ENCODE measurements at regions not wholly inside any gene's neighbourhood (a gene's known extent, or its start where the extent isn't known, plus 50 kb on each side); places are given as distances from the start of the nearest gene placed in this dataset.

DNA sequence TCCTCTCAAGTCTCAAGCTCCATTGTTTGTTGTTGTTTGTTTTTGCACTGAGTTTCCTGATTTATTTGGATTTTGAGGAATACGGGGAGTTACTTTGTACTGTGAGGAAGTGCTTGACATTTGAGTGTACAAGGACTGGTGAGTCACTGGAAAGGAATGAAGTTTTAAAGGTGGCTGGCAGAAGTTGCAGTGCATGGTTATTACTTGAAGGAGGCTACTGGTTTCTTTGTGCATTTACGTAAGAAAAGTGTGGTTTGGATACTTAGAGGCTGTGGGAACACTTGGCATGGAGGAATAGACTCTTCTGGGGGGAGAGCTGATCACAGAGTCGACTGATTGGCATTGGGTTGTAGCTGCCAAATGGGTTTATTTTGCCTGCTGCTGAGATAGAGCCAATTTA lies 919.0 kb downstream of the TAF11L14 start (continued):
- TF ChIP-seq BCL11A (IDR thresholded peaks at IDR 0.05; ENCODE audit: low read depth in 2 of 2, low read length in 2 of 2), result no peak

DNA sequence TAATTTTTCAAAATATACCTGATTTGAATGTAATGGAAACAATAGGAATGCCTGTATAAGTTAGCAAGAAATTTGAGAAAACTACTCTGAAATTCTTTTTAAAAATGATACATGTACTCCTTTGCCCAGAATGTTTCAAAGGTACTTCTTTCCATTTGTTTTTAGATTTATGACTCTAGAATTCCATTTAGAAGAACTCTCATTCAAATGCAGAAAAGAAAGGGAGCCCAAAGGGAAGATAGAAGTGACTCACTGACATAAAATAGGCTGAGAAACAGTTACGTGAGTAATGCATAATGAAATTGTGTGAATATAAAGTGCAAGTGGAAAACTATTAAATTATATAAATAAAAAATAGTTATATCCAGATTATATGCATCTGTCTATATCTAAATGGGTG lies 926.3 kb downstream of the TAF11L14 start:
- no peak for DNase-seq (ENCODE audit: low read depth in 1 of 2, low spot score in 2 of 2)
- no peak overlapping the region for H2AFZ ChIP-seq (ENCODE audit: low read length)
- H2BK15ac ChIP-seq (ENCODE audit: low read length), result no peak overlapping the region
- H2BK120ac ChIP-seq (replicated peaks; ENCODE audit: low read depth, low read length), result no peak overlapping the region
- no peak overlapping the region for H2BK12ac ChIP-seq (ENCODE audit: low read depth, low read length)
- no peak overlapping the region for H2BK5ac ChIP-seq (ENCODE audit: low read depth, low read length)
- no peak overlapping the region for H3K18ac ChIP-seq (ENCODE audit: extremely low read depth, low read length)
- H3K36me3 ChIP-seq (ENCODE audit: control insufficient read depth in 2 of 4, insufficient read depth in 4 of 4, low read length in 3 of 4), result no peaks in the 10 kb centered on the region
- H3K23me2 ChIP-seq (ENCODE audit: low read depth, low read length), result no peaks in the 10 kb centered on the region
- TF ChIP-seq JUN (IDR thresholded peaks at IDR 0.05; ENCODE audit: low read depth, low read length), result no peak
- no peak for TF ChIP-seq SRF (IDR thresholded peaks at IDR 0.05; ENCODE audit: low read depth, low read length)
- H3K27ac ChIP-seq (ENCODE audit: low read depth, low read length), result no peak overlapping the region
- no peaks in the 10 kb centered on the region for H3K79me1 ChIP-seq (ENCODE audit: low read depth, low read length)
- H3K9ac ChIP-seq (replicated peaks in 1 of 4; ENCODE audit: extremely low read depth in 1 of 4, low read depth in 3 of 4, low read length in 3 of 4), result no peak overlapping the region
- no peak overlapping the region for H3K4me2 ChIP-seq (ENCODE audit: insufficient read depth in 1 of 2, low read depth in 2 of 2, low read length in 2 of 2)
- H4K8ac ChIP-seq (ENCODE audit: extremely low read depth, insufficient read depth, low read length), result no peak overlapping the region
- no peaks in the 10 kb centered on the region for H3K79me2 ChIP-seq (ENCODE audit: control insufficient read depth in 1 of 2, insufficient read depth in 2 of 2, low read length in 2 of 2)
- 95% methylated on average over 1 of the region's 1 CpG; no CpG with 5 or more reads in 1 of the 2 experiments for WGBS, 2 experiments (ENCODE audit: extremely low coverage in 1 of 2, insufficient coverage in 1 of 2, insufficient read length in 1 of 2, insufficient replicate concordance in 2 of 2, low coverage in 1 of 2, low lambda C conversion rate in 2 of 2, missing lambda C conversion rate in 1 of 2)
- H4K20me1 ChIP-seq (replicated peaks in 1 of 2; ENCODE audit: control insufficient read depth in 1 of 2, insufficient read depth in 2 of 2, low read length in 2 of 2), result no peaks in the 10 kb centered on the region
- FAIRE-seq, result no peak
- no peak overlapping the region for H3K14ac ChIP-seq (ENCODE audit: insufficient read length)
- no peak overlapping the region for H2AK5ac ChIP-seq (ENCODE audit: low read depth, low read length)
- no peaks in the 10 kb centered on the region for H3K9me3 ChIP-seq (ENCODE audit: insufficient read depth in 2 of 2, low read depth in 1 of 2, low read length in 1 of 2)
- H3K56ac ChIP-seq (replicated peaks; ENCODE audit: insufficient read length, low read depth, low read length), result no peak overlapping the region
- H3K4me3 ChIP-seq (ENCODE audit: extremely low read depth in 1 of 4, insufficient read depth in 2 of 4, low read depth in 3 of 4, low read length in 4 of 4), result no peak overlapping the region
- no peak overlapping the region for H2BK20ac ChIP-seq (ENCODE audit: low read length)
- H3K4ac ChIP-seq (replicated peaks; ENCODE audit: insufficient read length, low read depth, low read length), result no peak overlapping the region
- no peaks in the 10 kb centered on the region for H3K27me3 ChIP-seq (replicated peaks in 1 of 4; ENCODE audit: control insufficient read depth in 3 of 4, extremely low read depth in 1 of 4, insufficient read depth in 3 of 4, low read length in 3 of 4)
- H4K5ac ChIP-seq (ENCODE audit: insufficient read length, low read depth, low read length), result no peak overlapping the region
- ChIA-PET POLR2A (ENCODE audit: partially characterized antibody) (no interaction called here), CTCF (ENCODE audit: partially characterized antibody) (no interaction called here)
- H4K91ac ChIP-seq (replicated peaks; ENCODE audit: insufficient read length, low read length), result no peak overlapping the region
- peaks cover 0 to 3% (median 0%) of the 10 kb centered on the region in 4 experiments; a peak in 1 of 7 replicates for H3K4me1 ChIP-seq (replicated peaks in 1 of 4; ENCODE audit: control insufficient read depth in 3 of 4, insufficient read depth in 4 of 4, low read length in 3 of 4)
- no peak overlapping the region for H3K23ac ChIP-seq (ENCODE audit: insufficient read length)

Measured in H1 (cell line).